SU-DHL-6 (cell line): ENCODE measurements at regions not wholly inside any gene's neighbourhood (a gene's known extent, or its start where the extent isn't known, plus 50 kb on each side); places are given as distances from the start of the nearest gene placed in this dataset.

Experiments used
- H2AFZ ChIP-seq: fragments of 200-600 bp; sonication (generic); 2 replicates; pipeline ENCODE4 v1.6.1; 2014; ENCODE audit warnings: low read depth, mild to moderate bottlenecking, moderate library complexity, mixed read lengths, antibody characterized with exemption, low read length; ENCODE audit not compliant: severe bottlenecking
- H3F3A ChIP-seq: fragments of 200-600 bp; shearing (Covaris generic); 2 replicates; pipeline ENCODE4 v1.6.0; 2016; ENCODE audit warnings: antibody characterized with exemption, mild to moderate bottlenecking; ENCODE audit not compliant: insufficient read depth
- H3K27ac ChIP-seq: fragments of 200-600 bp; sonication (generic); 2 replicates; pipeline ENCODE4 v1.5.1; 2016; ENCODE audit warnings: low read depth, mild to moderate bottlenecking, low read length, moderate library complexity, mixed read lengths
- H3K27me3 ChIP-seq: fragments of 200-600 bp; sonication (generic), shearing (Covaris generic); 2 replicates; pipeline ENCODE4 v1.6.0; 2014; ENCODE audit warnings: mild to moderate bottlenecking, low read length
- H3K36me3 ChIP-seq: fragments of 200-600 bp; sonication (generic); 2 replicates; pipeline ENCODE4 v1.6.1; 2014; ENCODE audit warnings: mild to moderate bottlenecking, low read length, mixed read lengths
- H3K4me2 ChIP-seq: fragments of 300-600, 200-600 bp; shearing (Covaris generic), sonication (generic); 2 replicates; pipeline ENCODE4 v1.6.0; 2014; ENCODE audit warnings: low read length, low read depth, mild to moderate bottlenecking; ENCODE audit not compliant: poor library complexity, severe bottlenecking
- H3K4me3 ChIP-seq: fragments of 200-600 bp; sonication (generic); 2 replicates; pipeline ENCODE4 v1.5.1; 2014; ENCODE audit warnings: antibody characterized with exemption, low read length, mild to moderate bottlenecking, mixed read lengths; ENCODE audit not compliant: insufficient read depth, poor library complexity, severe bottlenecking
- H3K79me2 ChIP-seq: fragments of 200-600 bp; sonication (generic); 2 replicates; pipeline ENCODE4 v1.6.1; 2014; ENCODE audit warnings: mild to moderate bottlenecking, low read length, moderate library complexity; ENCODE audit not compliant: insufficient read depth
- H3K9ac ChIP-seq: fragments of 200-600 bp; sonication (generic); 2 replicates; pipeline ENCODE4 v1.7.0; 2014; ENCODE audit warnings: mild to moderate bottlenecking, low read length
- H3K9me2 ChIP-seq: fragments of 200-600 bp; sonication (generic); replicated peaks from 2 replicates; pipeline ENCODE4 v1.6.1; 2014; ENCODE audit warnings: low read length; ENCODE audit not compliant: insufficient read depth
- H3K9me3 ChIP-seq: fragments of 200-600 bp; sonication (generic); 2 replicates; pipeline ENCODE4 v1.6.1; 2014; ENCODE audit warnings: low read length, mixed read lengths; ENCODE audit not compliant: insufficient read depth
- H4K20me1 ChIP-seq: fragments of 200-600 bp; sonication (generic); 2 replicates; pipeline ENCODE4 v1.6.1; 2014; ENCODE audit warnings: low read depth, mild to moderate bottlenecking, antibody characterized with exemption, low read length, moderate library complexity, mixed read lengths
- EZH2phosphoT487 ChIP-seq: fragments of 200-600 bp; sonication (generic), shearing (Covaris generic); conservative IDR thresholded peaks from 2 replicates; pipeline ENCODE4 v1.6.1; 2018; ENCODE audit warnings: mild to moderate bottlenecking, antibody characterized with exemption, low read length, moderate library complexity, mixed read lengths
- TF ChIP-seq, protein P1 (sequence below): fragments of 200-600 bp; sonication (generic); IDR thresholded peaks from one replicate; pipeline ENCODE4 v1.5.1; 2017; ENCODE audit warnings: antibody characterized with exemption, mild to moderate bottlenecking, low read length, moderate library complexity; ENCODE audit not compliant: insufficient read depth, poor library complexity, severe bottlenecking

DNA sequence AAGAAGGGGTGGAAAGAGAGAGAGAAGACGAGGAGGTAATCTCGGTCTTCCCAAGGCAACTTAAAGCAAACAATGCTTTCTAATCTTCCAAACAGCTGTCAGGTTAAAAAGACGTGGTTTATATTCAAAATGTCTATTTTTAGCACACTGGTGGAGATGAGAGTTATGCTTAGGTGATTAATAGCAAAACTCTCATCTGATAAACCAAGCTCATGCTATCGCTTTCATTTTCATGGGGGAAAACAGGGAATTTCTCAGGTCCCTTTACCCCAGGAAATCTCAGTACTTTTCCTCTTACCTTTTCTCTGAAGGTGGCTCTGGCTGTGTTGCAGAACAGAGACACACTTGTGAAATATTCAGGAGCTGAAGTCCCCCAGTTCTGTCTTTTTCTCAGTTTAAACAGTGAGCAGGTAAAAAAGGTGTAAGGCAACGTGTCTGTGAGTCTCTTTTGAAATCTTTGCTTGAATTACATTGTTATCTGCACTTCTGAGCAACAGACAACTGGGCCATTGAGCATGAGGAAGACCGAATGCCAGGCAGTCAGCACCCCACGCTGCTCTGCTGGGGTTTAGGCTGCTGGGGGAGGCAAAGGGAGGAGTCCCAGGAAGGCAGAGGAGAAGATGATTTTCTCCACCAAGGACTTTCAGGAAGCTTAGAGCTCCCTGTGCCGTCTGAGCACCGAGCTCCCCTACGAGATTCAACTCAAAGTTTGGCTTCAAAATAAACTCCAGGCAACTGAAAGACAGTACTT is 759.3 kb downstream of the BCL11B start:
- Histone ChIP-seq H3K9me2 (no peaks in the 10 kb centered on the region), H2AFZ (no peak overlapping the region), H3F3A (no peaks in the 10 kb centered on the region), H3K9ac (no peak overlapping the region), H3K4me2 (no peak overlapping the region), H3K36me3 (no peaks in the 10 kb centered on the region), H3K4me3 (no peak overlapping the region), H3K27me3 (no peaks in the 10 kb centered on the region), H4K20me1 (no peaks in the 10 kb centered on the region), H3K79me2 (no peaks in the 10 kb centered on the region), H3K27ac (no peak overlapping the region), H3K9me3 (no peaks in the 10 kb centered on the region)
- no peak for TF ChIP-seq EZH2phosphoT487
- TF ChIP-seq, protein P1, sequence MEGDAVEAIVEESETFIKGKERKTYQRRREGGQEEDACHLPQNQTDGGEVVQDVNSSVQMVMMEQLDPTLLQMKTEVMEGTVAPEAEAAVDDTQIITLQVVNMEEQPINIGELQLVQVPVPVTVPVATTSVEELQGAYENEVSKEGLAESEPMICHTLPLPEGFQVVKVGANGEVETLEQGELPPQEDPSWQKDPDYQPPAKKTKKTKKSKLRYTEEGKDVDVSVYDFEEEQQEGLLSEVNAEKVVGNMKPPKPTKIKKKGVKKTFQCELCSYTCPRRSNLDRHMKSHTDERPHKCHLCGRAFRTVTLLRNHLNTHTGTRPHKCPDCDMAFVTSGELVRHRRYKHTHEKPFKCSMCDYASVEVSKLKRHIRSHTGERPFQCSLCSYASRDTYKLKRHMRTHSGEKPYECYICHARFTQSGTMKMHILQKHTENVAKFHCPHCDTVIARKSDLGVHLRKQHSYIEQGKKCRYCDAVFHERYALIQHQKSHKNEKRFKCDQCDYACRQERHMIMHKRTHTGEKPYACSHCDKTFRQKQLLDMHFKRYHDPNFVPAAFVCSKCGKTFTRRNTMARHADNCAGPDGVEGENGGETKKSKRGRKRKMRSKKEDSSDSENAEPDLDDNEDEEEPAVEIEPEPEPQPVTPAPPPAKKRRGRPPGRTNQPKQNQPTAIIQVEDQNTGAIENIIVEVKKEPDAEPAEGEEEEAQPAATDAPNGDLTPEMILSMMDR: no peak

DNA sequence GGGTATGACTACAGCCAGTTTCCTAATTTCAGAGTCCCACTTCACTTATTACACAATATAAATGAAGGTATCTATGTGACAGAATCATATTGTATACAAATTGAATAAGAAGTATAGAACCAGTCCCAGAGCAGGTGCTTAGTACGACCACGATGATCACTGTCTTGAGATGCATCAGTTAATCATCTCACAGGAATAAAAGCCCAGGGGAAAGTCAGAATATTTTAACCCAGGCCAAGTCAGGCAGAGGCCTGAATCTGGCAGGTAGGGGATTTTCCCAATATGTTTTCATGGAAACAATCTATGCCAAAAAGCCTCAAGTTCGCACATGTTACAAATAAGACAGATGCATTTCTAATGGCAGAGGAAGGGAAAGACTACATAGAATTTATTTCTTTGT is 758.4 kb downstream of the BCL11B start:
- H3K4me2 ChIP-seq: no peak overlapping the region
- H3F3A ChIP-seq: no peaks in the 10 kb centered on the region
- no peaks in the 10 kb centered on the region for H3K79me2 ChIP-seq
- TF ChIP-seq, protein P1: no peak
- TF ChIP-seq EZH2phosphoT487: no peak
- H3K9me3 ChIP-seq: no peaks in the 10 kb centered on the region
- no peaks in the 10 kb centered on the region for H3K36me3 ChIP-seq
- no peak overlapping the region for H3K27ac ChIP-seq
- H3K9ac ChIP-seq: no peak overlapping the region
- H4K20me1 ChIP-seq: no peaks in the 10 kb centered on the region
- no peak overlapping the region for H3K4me3 ChIP-seq
- no peak overlapping the region for H2AFZ ChIP-seq
- H3K27me3 ChIP-seq: no peaks in the 10 kb centered on the region
- H3K9me2 ChIP-seq: no peaks in the 10 kb centered on the region

DNA sequence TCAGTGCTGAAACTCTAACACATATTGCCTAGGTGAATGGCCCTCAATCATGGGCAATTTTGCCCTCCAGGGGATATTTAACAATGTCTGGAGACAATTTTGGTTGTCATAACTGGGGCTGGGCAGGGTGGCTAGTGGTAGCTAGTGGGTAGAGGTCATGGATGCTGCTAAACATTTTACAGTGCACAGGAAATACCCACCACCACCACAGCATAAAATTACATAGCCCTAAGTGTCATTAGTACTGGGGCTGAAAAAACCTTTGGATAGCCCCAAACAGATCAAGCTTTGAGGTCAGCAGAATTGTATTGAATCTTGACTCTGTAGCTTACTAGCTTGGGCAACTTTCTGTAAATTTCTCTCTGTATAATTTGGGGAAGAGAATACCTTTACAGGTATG is 758.0 kb downstream of the BCL11B start:
- H3K27me3 ChIP-seq: no peaks in the 10 kb centered on the region

More for the DNA sequence above, 758.0 kb downstream of the BCL11B start:
- H4K20me1 ChIP-seq: no peaks in the 10 kb centered on the region
- H3K27ac ChIP-seq: no peak overlapping the region
- no peak overlapping the region for H3K4me3 ChIP-seq
- no peak overlapping the region for H3K9ac ChIP-seq
- H3K36me3 ChIP-seq: no peaks in the 10 kb centered on the region
- no peaks in the 10 kb centered on the region for H3F3A ChIP-seq
- no peaks in the 10 kb centered on the region for H3K9me2 ChIP-seq
- no peak for TF ChIP-seq EZH2phosphoT487
- TF ChIP-seq, protein P1: no peak
- no peaks in the 10 kb centered on the region for H3K9me3 ChIP-seq
- H2AFZ ChIP-seq: no peak overlapping the region
- H3K4me2 ChIP-seq: no peak overlapping the region
- H3K79me2 ChIP-seq: no peaks in the 10 kb centered on the region
